A673 (cell line): ENCODE measurements at regions not wholly inside any gene's neighbourhood (a gene's known extent, or its start where the extent isn't known, plus 50 kb on each side); places are given as distances from the start of the nearest gene placed in this dataset.
"Not testable (repeated sequence)": the region's sequence is repeated elsewhere in the genome, so short reads cannot be mapped to it uniquely, and the experiment has no call there.

Experiments used
- BruUV-seq: library from RNA; stranded (reverse); fragments of 400-500 nt; replicated peaks from 2 replicates; lab custom pipeline; 2021; lab: Mats Ljungman, UMichigan
- CTCF ChIA-PET: fragments of 300-600 bp; sonication (Branson Sonifier 250); formaldehyde crosslinking; loops from one replicate; lab custom pipeline; 2022; ENCODE audit warnings: antibody characterized with exemption; lab: Charles Lee
- POLR2A ChIA-PET: fragments of 300-600 bp; sonication (Branson Sonifier 250); formaldehyde crosslinking; loops from one replicate; lab custom pipeline; 2022; ENCODE audit warnings: antibody characterized with exemption; ENCODE audit not compliant: low non-redundant PET; lab: Charles Lee
- DNase-seq: peaks from one replicate; pipeline ENCODE4 v3.0.0-alpha.2; 2015; ENCODE audit warnings: low spot score
- H3K27ac ChIP-seq: fragments of 200-600 bp; sonication (generic); 2 replicates; pipeline ENCODE4 v1.5.1; 2016; ENCODE audit warnings: mixed run types, low read depth, mild to moderate bottlenecking, mixed read lengths, antibody characterized with exemption, low read length; ENCODE audit not compliant: poor library complexity, severe bottlenecking
- H3K27me3 ChIP-seq: fragments of 200-600 bp; sonication (generic); replicated peaks from 2 replicates; pipeline ENCODE4 v1.6.1; 2017; ENCODE audit warnings: mixed run types, low read depth, mild to moderate bottlenecking, mixed read lengths, antibody characterized with exemption, low read length; ENCODE audit not compliant: insufficient read depth, poor library complexity
- H3K36me3 ChIP-seq: fragments of 200-600 bp; sonication (generic); 2 replicates; pipeline ENCODE4 v1.6.1; 2016; ENCODE audit warnings: mixed run types, mild to moderate bottlenecking, mixed read lengths, antibody characterized with exemption, low read length; ENCODE audit not compliant: insufficient read depth, poor library complexity, severe bottlenecking
- H3K4me1 ChIP-seq: fragments of 200-600 bp; sonication (generic); 2 replicates; pipeline ENCODE4 v1.6.1; 2017; ENCODE audit warnings: mixed run types, mild to moderate bottlenecking, mixed read lengths, antibody characterized with exemption, low read length; ENCODE audit not compliant: insufficient read depth, poor library complexity, severe bottlenecking
- H3K4me3 ChIP-seq: fragments of 200-600 bp; sonication (generic); 2 replicates; pipeline ENCODE4 v1.5.1; 2016; ENCODE audit warnings: low read depth, mixed run types, mild to moderate bottlenecking, mixed read lengths, low read length; ENCODE audit not compliant: poor library complexity, severe bottlenecking
- H3K9me3 ChIP-seq: fragments of 200-600 bp; sonication (generic); 2 replicates; pipeline ENCODE4 v1.6.1; 2016; ENCODE audit warnings: mixed run types, low read depth, mild to moderate bottlenecking, mixed read lengths, antibody characterized with exemption, low read length; ENCODE audit not compliant: poor library complexity, severe bottlenecking
- CTCF ChIP-seq: fragments of 300-800, 200-600 bp; sonication (generic); conservative IDR thresholded peaks from 2 replicates; pipeline ENCODE4 v1.5.1; 2017; ENCODE audit warnings: low read depth, mild to moderate bottlenecking, antibody characterized with exemption, low read length, moderate library complexity, mixed read lengths
- EZH2 ChIP-seq: fragments of 200-600 bp; sonication (generic); IDR thresholded peaks from 2 replicates; pipeline ENCODE4 v1.6.1; 2017; ENCODE audit warnings: borderline replicate concordance, low read depth, mild to moderate bottlenecking, mixed read lengths, antibody characterized with exemption, low read length; ENCODE audit not compliant: poor library complexity, severe bottlenecking
- intact Hi-C: fragments of 100-400 bp; cut with micrococcal nuclease; formaldehyde crosslinking; loops from one replicate; pipeline ENCODE4 v1.10.0; 2022; ENCODE audit not compliant: unreplicated experiment

GRCh38 chr11:13614918-13615317, 53.5 kb upstream of the FAR1 start:
- POLR2A ChIA-PET, H3K27me3 ChIP-seq, H3K4me3 ChIP-seq, H3K36me3 ChIP-seq, H3K27ac ChIP-seq, DNase-seq, H3K4me1 ChIP-seq, BruUV-seq, intact Hi-C loops, H3K9me3 ChIP-seq, CTCF ChIA-PET: not testable (repeated sequence)

- Histone ChIP-seq H3K27me3 (no peaks in the 10 kb centered on the region), H3K36me3 (no peaks in the 10 kb centered on the region), H3K4me3 (no peak overlapping the region), H3K27ac (no peak overlapping the region), H3K9me3 (no peaks in the 10 kb centered on the region), H3K4me1 (no peaks in the 10 kb centered on the region)
- POLR2A ChIA-PET: no interaction called here
- intact Hi-C loops: no loop called here
- no peak for DNase-seq
- TF ChIP-seq CTCF: no peak
- no peak for TF ChIP-seq EZH2
- CTCF ChIA-PET: no interaction called here
- no TSS peak for BruUV-seq
Measured at GRCh38 chr11:13608656-13609055, 59.8 kb upstream of the FAR1 start.

- POLR2A ChIA-PET: no interaction called here
- Histone ChIP-seq H3K4me1 (no peaks in the 10 kb centered on the region), H3K4me3 (no peak overlapping the region), H3K27ac (no peak overlapping the region), H3K27me3 (no peaks in the 10 kb centered on the region), H3K36me3 (no peaks in the 10 kb centered on the region), H3K9me3 (no peaks in the 10 kb centered on the region)
- BruUV-seq: no TSS peak
- TF ChIP-seq EZH2: no peak
- no peak for TF ChIP-seq CTCF
- intact Hi-C loops: no loop called here
- CTCF ChIA-PET: no interaction called here
- DNase-seq: no peak
Measured at GRCh38 chr11:13606701-13607100, 61.8 kb upstream of the FAR1 start.

- Histone ChIP-seq H3K36me3 (no peaks in the 10 kb centered on the region), H3K27ac (no peak overlapping the region), H3K4me3 (no peak overlapping the region), H3K4me1 (no peaks in the 10 kb centered on the region), H3K27me3 (no peaks in the 10 kb centered on the region), H3K9me3 (no peaks in the 10 kb centered on the region)
- intact Hi-C loops: no loop called here
- POLR2A ChIA-PET: no interaction called here
- no peak for DNase-seq
- BruUV-seq: no TSS peak
- CTCF ChIA-PET: no interaction called here
- TF ChIP-seq EZH2 (no peak), CTCF (no peak)
Measured at GRCh38 chr11:13603661-13604060, 64.8 kb upstream of the FAR1 start.
